OCI-LY7 (cell line): ENCODE measurements at regions not wholly inside any gene's neighbourhood (a gene's known extent, or its start where the extent isn't known, plus 50 kb on each side); places are given as distances from the start of the nearest gene placed in this dataset.

Experiments used
- CTCF ChIP-seq: fragments of 200-600 bp; sonication (generic); conservative IDR thresholded peaks from 2 replicates; pipeline ENCODE4 v1.5.1; 2014; ENCODE audit warnings: mild to moderate bottlenecking, antibody characterized with exemption, low read length, moderate library complexity, mixed read lengths
- EZH2phosphoT487 ChIP-seq: fragments of 200-600 bp; sonication (generic); IDR thresholded peaks from 2 replicates; pipeline ENCODE4 v1.6.1; 2018; ENCODE audit warnings: low read depth, borderline replicate concordance, mild to moderate bottlenecking, mixed run types, antibody characterized with exemption, low read length, moderate library complexity, mixed read lengths

- no peak for TF ChIP-seq CTCF
- no peak for TF ChIP-seq EZH2phosphoT487
These were observed 257.1 kb downstream of the HNMT start for GRCh38 chr2:138221358-138221757.
